Gastroesophageal sphincter (tissue), 3 donors: ENCODE measurements at regions not wholly inside any gene's neighbourhood (a gene's known extent, or its start where the extent isn't known, plus 50 kb on each side); places are given as distances from the start of the nearest gene placed in this dataset.

Experiments used
- POLR2A ChIP-seq, 2 donors: fragments of 450-650 bp; IDR thresholded peaks; one replicate each; pipeline ENCODE4 v1.6.1; 2017; ENCODE audit warnings: antibody characterized with exemption in 2 of 2, mild to moderate bottlenecking in 2 of 2, moderate library complexity in 1 of 2
- TF ChIP-seq, protein P1 (sequence below), 4 experiments: fragments of 200-600 bp in 2 of 4; fragments of 450-650 bp in 2 of 4; sonication (generic) in 1 of 4; IDR thresholded peaks; one replicate each; pipeline ENCODE4 v1.5.1; 2017 to 2019; ENCODE audit warnings: antibody characterized with exemption in 4 of 4, mild to moderate bottlenecking in 2 of 4, moderate library complexity in 2 of 4

DNA sequence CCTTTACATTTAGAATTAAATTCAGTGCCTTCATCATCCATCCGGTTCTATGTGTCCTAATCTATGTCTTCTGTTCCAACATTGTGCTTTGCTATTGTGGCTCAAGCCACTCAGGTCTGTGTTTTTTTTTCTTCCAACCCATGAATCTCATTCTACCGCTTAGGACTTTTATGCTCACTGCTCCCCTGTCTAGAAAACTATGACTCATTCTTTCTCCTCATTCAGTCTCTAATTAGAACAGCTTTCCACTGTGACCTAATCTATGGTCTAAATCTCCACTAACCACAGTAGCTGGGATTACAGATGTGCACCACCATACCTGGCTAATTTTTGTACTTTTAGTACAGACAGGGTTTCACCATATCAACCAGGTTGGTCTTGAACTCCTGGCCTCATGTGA, 418.7 kb downstream of the KCNJ2 start:
- no peak for TF ChIP-seq POLR2A (IDR thresholded peaks at IDR 0.05)
- TF ChIP-seq, protein P1, sequence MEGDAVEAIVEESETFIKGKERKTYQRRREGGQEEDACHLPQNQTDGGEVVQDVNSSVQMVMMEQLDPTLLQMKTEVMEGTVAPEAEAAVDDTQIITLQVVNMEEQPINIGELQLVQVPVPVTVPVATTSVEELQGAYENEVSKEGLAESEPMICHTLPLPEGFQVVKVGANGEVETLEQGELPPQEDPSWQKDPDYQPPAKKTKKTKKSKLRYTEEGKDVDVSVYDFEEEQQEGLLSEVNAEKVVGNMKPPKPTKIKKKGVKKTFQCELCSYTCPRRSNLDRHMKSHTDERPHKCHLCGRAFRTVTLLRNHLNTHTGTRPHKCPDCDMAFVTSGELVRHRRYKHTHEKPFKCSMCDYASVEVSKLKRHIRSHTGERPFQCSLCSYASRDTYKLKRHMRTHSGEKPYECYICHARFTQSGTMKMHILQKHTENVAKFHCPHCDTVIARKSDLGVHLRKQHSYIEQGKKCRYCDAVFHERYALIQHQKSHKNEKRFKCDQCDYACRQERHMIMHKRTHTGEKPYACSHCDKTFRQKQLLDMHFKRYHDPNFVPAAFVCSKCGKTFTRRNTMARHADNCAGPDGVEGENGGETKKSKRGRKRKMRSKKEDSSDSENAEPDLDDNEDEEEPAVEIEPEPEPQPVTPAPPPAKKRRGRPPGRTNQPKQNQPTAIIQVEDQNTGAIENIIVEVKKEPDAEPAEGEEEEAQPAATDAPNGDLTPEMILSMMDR (IDR thresholded peaks at IDR 0.05): no peak
